ENCODE measurements at regions not wholly inside any gene's neighbourhood (a gene's known extent, or its start where the extent isn't known, plus 50 kb on each side); places are given as distances from the start of the nearest gene placed in this dataset.

DNA sequence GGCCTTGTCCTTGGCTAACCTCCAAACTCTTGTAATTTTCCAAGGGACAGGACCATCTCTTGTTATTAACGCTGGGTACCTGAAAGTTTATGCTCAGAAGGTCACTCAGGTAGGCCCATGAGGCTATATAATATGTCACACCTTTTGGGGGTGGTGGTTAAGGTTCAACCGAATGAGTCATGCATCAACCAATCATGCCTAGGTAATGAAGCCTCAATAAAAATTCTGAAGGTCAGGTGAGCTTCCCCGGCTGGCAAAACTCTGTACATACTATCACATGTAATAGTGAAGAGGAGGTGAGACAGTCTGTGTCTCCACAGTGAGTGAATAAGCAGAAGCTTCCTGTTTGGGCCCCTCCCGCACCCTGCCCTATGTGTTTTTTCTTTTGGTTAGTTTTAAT is 424.9 kb downstream of the PCDH17 start:
- DNase-seq, result no peak

DNA sequence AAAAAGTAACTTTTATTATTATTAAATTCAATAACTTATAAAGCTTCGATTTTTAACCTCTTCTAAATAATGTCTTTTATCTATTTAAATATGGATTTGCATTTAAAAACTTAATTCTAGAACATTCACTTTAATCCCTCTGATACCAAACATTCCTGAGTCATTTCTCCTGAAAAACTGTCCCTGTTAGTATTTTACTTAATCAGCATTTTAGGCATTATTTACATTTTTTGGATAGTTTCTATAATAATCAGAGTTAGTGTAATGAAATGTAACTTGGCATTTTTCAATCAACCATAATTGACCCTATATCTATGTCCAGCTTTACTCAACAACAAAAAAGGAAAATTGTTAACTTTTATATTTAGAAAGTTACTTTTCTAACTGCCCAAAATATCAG is 428.1 kb downstream of the PCDH17 start:
- DNase-seq, result no peak

DNA sequence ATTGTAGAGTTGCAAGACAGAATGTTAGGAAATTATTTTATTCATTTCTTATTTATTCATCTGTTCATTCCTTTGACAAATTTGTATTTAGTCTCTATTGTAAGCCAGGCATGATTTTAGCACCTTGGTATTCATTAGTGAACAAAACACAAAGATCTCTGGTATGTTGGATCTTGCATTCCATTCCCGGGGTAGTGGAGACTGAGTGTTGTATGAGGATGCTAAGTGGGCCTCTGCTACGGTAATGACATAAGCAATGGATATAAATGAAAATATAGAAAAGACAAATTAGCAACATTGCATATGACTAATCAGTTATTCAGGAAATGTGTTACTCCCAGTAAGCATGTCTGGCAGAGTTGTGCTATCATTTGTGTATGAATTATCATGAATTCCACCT is 449.3 kb downstream of the PCDH17 start:
- no peak for DNase-seq

DNA sequence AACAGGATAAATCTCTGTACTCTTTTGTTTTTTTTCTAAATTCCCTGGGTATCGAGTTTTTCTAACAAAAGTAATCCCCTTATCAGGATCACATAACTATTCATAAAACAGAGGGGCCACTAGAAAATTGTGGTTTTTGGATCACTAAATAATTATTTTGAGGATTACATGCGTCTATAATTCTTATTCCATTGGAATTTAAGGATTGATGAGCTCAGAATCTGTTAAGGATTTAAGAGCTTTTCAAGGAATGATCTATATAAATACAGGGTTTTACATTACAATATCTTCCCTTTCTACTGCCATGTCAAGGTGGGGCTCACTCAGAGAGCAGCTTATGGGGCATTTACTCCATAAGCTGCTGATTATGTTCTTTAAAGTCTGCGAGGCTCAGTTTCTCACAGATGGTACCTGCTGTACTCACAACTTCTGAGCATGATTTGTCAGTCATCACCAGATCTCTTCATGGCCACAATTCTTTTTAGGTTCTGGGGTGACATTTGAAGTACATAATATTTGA is 449.8 kb downstream of the PCDH17 start:
- no peak for DNase-seq

DNA sequence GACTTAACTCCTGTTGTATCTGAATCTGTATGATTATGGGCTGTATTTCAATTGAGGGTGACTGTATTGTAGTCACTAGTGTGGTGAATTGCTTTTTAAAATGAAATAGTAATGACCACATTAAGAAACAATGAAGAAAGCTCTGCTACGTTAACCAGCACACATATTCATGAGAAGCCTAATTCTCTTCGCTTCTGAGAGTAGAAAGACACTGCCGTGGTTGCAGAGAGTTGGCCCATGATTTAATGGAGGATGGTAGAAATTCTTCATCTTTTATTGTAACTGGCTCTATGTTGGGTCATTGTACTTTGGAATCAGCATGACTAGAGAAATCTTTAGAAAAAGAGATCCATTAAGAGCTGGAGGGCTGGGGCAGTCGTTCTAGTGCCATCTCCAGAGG is 451.5 kb downstream of the PCDH17 start:
- DNase-seq, result no peak

DNA sequence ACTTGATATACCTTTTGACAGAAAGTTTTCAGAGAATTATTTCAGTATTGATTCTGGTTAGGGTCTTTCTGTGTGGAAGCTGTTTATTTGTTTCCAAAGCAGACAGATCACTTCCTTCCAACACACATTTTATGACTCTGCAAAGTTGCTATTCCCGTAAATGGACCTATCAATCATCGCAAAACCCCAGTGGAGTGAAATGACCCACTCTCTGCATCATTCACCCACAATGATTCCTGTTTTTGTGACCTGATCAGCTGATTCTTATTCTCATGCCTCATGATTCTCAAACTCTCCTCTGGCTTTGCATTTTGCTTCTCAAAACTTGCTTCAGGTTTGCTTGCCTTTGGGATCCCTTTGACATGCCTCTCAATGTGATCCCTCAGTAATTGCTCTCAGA is 453.7 kb downstream of the PCDH17 start:
- no peak for DNase-seq

DNA sequence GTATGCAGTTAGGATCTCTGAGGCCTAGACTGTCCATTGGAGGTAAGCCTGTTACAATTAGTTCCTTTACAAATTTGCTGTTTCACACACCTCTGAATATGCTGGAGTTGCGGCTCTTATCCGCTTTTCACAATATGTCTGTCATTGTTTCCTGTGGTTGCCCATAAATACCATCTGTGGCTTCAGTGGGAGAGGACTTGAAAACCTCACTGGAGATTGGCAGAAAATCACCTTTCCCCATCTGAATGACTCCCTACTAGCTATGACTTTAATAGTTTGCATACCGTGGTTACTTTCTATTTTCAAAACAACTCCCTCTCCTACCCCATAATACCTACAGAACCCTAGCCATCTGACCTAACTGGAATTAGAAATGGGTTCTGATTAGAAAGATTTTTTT is 454.3 kb downstream of the PCDH17 start:
- no peak for DNase-seq

DNA sequence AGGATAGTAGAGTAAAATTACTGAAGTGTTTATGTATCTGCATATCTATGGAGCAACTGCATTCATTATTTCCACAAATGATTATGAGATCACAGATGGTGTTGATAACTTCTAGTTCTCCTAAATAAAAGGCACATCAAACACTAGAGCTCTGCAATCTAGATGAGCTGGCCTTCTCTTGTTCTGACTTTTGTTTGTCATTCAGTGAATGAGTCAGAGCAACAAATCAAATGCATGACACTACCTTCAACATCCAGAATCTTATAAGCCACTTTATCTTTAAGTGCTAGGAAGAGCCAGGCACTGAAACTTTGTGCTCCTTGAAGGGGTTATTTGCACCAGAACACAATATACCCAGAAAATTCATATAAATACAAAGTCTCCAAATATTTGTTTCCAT is 456.0 kb downstream of the PCDH17 start:
- DNase-seq, result no peak

DNA sequence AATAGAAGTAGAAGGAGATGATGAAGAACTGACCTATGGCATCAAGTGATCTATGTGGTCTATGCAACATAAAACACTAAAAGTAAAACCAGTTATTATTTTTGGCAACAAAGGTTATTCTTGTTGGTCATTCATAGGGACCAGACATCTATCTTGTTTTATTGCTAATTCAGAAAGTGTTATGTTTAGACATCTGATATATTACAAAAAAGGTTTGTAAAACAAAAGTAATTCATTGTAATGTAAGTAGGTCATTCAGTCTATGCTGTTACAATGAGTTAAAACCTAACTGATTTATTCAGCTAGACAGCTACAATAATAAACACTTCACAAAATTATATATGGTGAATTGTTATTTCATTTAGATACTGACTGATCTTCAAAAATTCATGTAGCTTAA is 461.9 kb downstream of the PCDH17 start:
- no peak for DNase-seq

DNA sequence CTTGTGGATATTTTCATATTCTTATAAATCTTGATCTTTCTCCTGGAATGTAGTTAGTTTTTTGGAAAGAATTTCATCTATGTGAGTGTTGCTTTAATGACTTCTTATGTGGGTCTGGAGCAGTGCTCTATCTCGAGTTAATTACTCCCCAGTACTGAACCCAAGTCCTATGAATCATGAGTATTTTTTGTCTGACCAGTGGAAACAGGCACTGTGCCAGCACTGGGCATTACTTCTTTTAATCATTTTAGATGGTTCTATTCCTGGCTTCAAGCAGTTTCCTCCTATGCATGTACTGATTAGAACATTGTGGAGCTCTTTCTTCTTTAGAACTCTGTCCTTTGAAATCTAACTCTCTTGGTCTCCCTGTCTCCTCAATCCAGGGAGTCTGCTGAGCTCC is 466.3 kb downstream of the PCDH17 start:
- no peak for DNase-seq

DNA sequence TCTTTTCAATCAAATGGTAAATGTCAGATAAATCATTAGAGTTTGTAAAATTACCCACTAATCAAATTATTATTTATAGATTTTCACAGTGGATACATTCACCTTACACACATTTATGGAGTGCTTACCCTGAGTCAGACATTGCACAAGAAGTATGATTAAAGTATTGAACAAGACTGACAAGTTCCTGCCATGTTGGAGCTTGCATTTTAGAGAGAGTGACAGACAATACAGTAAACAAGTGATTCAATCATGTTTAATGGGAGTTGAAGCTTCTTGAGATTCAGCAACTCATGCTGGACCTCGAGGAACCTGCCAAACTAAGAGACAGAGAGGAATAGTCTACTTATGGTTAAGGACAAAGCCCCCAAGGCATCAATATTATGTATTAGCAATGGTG is 487.8 kb downstream of the PCDH17 start:
- DNase-seq, result no peak

DNA sequence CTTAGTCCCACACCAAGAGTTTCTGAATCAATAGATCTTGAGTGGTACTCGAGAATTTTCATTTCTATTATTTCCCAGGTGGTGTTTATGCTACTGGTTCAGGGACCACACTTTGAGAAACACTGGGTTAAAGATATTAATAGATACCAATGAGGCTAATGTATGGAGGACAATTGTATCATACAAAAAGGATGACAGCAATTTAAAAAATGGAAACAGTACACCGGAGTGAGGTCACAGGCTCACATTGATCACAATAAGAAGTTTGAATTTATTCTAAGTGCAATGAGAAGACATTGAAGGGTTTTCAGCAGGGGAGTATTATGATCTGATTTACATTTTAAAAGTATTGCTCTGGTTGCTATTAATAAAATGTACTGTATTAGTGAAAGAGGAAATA is 488.3 kb downstream of the PCDH17 start:
- no peak for DNase-seq

DNA sequence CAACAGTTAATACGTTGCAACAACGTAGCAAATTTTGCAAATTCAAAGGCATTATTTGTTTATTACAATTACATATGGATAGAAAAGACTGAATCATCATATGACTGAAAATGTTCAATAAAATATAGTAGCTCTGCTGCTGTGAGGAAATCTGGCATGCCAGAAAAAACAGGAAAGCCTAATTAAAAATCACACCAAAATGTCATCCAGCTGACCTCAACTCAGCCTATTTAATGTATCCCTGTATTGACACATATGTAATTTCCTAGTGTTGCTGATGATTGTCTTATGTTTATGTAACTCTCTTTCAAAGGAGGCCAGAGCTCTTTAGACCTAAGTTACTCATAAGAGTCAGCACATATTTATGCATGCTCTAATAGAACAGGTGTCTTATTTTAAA is 495.0 kb downstream of the PCDH17 start:
- DNase-seq, result no peak

DNA sequence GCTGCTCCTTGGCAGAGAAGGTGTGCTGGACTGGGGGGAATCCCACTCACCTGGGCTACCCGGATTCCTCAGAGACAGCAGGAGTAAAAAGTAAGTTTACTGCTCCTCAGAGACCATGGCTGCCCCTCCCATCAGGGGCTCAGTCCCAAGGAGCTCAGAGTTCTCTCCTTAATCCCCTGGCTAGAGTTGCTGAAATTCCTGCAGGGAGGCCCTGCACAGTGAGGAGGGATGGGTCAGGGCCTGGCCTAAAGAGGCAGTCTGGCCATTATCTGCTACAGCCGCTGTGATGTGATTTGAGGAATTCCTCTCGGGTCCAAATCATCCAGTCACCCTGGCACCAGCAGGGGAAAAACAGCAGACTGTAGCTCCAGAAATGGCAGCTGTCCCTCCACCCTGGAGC is 502.5 kb downstream of the PCDH17 start:
- DNase-seq, result no peak

DNA sequence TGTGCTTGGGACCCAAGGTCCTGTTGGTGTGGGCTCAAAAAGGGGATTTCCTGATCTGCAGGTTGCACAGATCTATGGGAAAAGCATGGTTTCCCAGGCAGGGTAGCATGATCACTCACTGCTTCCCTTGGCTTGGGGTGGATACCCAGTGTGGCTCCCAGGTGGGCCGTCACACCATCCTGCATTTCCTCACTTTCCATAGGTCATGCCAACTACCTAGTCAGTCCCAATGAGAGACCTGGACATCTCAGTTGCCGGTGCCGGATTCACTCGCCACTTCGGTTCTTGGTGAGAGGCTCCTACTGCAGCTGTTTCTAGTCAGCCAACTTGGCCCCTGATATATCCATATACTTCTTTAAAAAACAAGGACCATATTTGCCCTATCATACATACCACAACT is 503.0 kb downstream of the PCDH17 start:
- DNase-seq, result no peak

DNA sequence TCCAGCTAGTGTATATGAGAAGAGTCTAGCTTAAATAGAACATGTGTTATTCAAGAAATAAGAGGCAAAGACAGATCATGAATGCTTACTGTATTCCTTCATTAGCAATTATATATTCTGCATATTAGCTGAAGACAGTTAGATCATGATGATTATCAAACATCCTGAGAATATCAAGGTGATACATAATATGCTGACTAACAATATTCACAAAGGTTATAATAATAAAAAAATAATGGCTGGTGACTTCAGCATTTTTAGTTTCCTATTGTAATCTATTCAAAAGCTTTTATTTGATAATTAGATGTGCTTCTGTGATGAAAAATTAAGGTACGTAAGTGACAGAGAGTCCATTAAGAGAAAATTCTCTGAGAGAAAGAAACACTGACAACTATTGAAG is 511.4 kb downstream of the PCDH17 start:
- DNase-seq, result no peak

DNA sequence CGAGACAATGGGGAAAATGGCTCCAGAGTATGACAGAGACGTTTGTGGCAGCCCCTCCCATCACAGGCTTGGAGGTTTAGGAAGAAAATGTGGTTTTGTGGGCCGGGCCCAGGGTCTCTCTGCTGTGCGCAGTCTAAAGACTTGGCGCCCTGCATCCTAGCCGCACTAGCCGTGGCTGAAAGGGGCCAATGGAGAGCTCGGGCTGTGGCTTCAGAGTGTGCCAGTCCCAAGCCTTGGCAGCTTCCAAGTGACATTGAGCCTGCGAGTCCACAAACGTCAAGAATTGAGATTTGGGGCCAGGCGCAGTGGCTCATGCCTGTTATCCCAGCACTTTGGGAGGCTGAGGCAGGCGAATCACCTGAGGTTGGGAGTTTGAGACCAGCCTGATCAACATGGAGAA is 513.1 kb downstream of the PCDH17 start:
- DNase-seq, result no peak

DNA sequence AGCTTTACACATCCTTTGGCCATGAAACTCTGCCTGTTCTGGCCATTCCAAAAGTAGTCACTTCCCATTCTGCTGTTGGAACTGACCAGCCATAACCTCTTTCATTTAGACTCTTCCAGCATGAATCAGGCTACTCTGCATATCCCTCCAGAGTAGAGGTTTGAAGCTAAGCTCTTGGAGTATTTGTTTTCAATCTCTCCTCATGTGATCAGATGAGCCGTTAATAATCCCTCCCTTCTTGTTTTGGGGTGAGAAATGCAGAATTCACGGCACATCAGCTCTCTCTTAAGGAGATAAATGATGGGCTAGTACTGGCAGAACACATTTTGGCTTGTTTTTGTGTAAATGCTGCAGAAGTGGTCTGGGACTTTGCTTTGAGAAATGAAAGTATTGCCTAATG is 519.9 kb downstream of the PCDH17 start:
- DNase-seq, result no peak

DNA sequence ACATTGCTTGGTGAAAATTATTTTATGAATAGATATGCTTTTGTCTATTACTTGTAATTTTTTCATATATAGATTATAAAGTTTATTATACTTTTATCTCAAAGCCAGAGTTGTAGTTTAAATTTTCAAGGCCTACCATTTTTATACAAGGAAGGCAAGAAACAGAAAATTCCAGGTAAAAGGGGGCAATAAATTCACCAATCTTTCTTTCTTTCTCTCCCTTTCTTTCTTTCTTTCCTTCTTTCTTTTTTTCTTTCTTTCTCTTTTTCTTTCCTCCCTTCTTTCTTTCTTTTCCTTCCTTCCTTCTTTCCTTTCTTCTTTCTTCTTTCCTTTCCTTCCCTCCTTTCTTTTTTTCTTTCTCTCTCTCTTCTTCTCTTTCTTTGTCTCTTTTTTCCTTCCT is 529.4 kb downstream of the PCDH17 start:
- no peak for DNase-seq

DNA sequence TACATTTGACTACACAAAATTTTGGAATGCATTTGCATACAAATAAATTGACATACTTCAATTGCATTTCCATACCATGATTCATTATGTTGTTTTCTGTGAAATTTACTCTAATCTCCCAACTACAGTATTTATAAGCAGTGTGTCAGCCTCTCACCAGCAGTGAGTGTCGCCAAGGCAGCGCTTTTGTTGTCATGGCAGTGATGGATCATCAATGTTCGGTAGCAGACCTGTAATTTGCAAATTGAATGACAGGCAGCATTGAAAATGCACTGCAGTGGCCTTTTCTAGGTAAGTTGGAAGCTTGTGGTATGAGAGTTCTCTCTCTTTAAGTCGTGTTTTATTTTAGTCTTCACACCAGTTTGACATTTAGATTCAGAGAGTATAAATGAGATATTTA is 534.1 kb downstream of the PCDH17 start:
- no peak for DNase-seq

DNA sequence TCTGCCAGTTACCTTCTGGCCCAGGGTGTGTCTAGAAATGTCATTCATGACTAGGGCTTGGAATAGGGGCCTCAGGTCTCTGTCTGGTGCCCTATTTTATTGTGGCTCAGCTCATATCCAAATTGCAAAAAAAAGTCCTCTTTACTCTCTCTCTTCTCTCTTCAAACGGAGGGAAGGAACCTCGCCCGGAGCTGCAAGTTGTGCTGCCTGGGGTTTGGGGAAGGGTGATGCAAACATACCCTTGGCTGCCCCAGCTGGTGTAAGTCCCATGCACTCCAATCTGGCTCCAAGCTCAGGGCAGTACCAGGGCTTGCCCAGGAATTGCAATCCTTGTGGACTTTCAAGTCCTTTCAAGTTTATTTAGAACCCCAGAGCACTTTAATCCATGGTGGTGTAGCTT is 549.6 kb downstream of the PCDH17 start:
- DNase-seq, result no peak

DNA sequence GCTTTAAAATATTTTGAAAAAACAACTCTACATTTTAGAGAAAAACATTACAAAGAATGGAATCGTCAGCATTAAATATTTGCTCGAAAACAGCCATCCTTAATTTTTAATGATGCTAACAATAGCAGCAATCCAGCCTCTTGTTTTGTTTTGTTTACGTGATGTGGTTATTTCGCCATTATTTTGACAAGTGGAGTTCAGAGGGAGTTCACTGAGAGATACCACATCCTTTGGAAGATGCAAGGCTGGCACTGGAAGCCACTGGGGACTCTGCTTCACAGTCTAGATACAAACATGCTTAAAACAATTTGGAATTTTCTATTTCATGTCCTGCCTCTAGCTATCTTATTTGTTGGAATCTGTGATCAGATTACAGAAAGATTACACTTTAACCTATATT is 556.3 kb downstream of the PCDH17 start:
- no peak for DNase-seq

DNA sequence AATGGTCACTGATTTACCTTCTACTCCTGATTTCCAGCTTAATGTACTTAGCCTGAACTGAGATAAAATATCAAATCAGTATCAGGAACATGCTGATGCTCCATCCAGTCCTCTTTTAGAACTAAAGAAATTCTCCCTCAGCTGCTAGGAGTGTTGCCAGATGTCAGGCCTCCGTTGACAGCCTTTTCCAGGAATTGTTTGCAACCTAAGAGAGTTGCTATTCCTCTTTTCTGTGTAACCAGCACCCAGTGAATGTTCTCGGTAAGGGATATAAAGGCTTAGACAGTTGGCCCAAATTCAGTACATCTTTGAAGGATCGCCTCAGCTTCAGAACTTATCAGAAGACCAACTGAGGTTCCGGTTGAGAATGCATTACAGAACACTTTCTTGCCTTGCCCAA is 559.0 kb downstream of the PCDH17 start:
- no peak for DNase-seq

DNA sequence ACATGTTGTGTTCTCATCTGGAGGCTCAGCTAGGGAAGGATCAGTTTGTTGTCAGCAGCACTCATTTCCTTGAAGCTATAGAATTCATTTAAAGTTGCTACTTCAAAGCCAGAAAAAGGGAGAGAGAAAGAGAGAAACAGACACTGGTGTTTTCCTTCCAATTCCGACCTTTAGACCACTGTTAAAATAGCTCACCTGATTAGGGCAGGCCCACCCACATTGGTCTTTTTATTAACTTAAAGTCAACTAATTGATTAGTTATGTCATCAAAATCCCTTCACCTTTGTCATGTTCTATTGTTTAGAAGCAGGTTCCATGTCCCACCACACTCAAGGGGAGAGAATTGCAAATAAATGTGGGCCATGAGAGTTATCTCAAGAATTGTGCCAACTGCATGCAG is 560.2 kb downstream of the PCDH17 start:
- no peak for DNase-seq

DNA sequence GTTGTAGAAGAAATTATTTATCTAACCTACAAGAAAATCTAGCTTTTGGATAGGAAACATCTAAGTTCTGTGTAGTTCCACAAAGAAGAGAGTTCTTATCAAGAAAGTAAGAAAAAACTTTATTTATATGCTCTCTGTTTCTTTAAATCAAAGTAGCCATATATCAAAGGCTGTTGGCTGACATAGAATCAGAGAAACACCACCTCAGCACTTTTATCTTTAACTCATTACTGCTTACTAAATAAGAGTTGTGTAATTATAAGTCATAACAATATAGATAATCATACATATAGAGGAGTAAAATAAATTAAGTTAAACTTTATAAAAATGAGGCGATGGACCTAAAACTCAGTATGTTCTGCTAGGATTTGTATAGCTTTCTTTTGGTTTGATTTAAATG is 570.6 kb downstream of the PCDH17 start:
- no peak for DNase-seq

DNA sequence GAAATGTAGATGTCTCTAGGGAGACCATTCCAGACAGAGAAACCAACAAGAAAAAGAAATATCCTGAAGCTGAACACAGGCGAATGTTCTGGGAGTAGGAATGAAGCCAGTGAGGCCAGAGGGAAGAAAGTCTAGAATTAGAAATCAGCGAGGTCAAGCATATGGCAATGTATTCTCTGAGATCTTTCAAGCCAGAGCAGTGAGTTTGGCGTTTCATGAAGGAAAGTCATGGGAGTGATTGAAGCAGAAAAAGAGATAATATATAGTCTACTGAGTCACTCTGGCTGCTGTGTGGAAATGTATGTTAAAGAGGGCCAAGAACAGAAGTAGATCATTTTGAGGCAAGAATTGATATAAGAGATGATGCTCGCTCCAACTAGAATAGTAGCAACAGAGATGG is 576.0 kb downstream of the PCDH17 start:
- DNase-seq, result no peak

Measured in NCI-H2029 treated with DMSO at 0.1 percent for 48 hours (cell line).